ENCODE measurements at regions not wholly inside any gene's neighbourhood (a gene's known extent, or its start where the extent isn't known, plus 50 kb on each side); places are given as distances from the start of the nearest gene placed in this dataset.

GRCh38 chr2:190596993-190597392, 51.9 kb upstream of the NAB1 start:
- no peaks in the 10 kb centered on the region for H3K36me3 ChIP-seq (ENCODE audit: control insufficient read depth, insufficient read depth, low read length)
- FAIRE-seq: no peak
- no peak for TF ChIP-seq CTCF (IDR thresholded peaks at IDR 0.05; ENCODE audit: insufficient read depth, low read length, severe bottlenecking)
- H3K27me3 ChIP-seq (ENCODE audit: control insufficient read depth, insufficient read depth, low read length): no peaks in the 10 kb centered on the region
- peak; percentile 58 for DNase-seq (ENCODE audit: low read depth)
- no peak overlapping the region for H3K4me3 ChIP-seq (ENCODE audit: low read depth, low read length)

GRCh38 chr2:190598621-190599020, 50.3 kb upstream of the NAB1 start:
- DNase-seq (ENCODE audit: low read depth): no peak
- Histone ChIP-seq H3K4me3 (ENCODE audit: low read depth, low read length) (no peak overlapping the region), H3K36me3 (ENCODE audit: control insufficient read depth, insufficient read depth, low read length) (no peaks in the 10 kb centered on the region), H3K27me3 (ENCODE audit: control insufficient read depth, insufficient read depth, low read length) (no peaks in the 10 kb centered on the region)
- FAIRE-seq: no peak
- TF ChIP-seq CTCF (IDR thresholded peaks at IDR 0.05; ENCODE audit: insufficient read depth, low read length, severe bottlenecking): no peak

- FAIRE-seq: no peak
- Histone ChIP-seq H3K4me3 (ENCODE audit: low read depth, low read length) (no peak overlapping the region), H3K36me3 (ENCODE audit: control insufficient read depth, insufficient read depth, low read length) (no peaks in the 10 kb centered on the region), H3K27me3 (ENCODE audit: control insufficient read depth, insufficient read depth, low read length) (no peaks in the 10 kb centered on the region)
- DNase-seq (ENCODE audit: low read depth): peak; percentile 23
- no peak for TF ChIP-seq CTCF (IDR thresholded peaks at IDR 0.05; ENCODE audit: insufficient read depth, low read length, severe bottlenecking)
These were observed 49.8 kb upstream of the NAB1 start for GRCh38 chr2:190599073-190599472.
